GM12864 (cell line): ENCODE measurements at regions not wholly inside any gene's neighbourhood (a gene's known extent, or its start where the extent isn't known, plus 50 kb on each side); places are given as distances from the start of the nearest gene placed in this dataset.

Experiments used
- DNase-seq: peaks from one replicate; pipeline ENCODE4 v3.0.0-alpha.2; 2011; ENCODE audit warnings: low read depth
- H3K4me3 ChIP-seq: 2 replicates; pipeline ENCODE4 v1.5.1; 2011; ENCODE audit warnings: mild to moderate bottlenecking, low read depth, low read length, control low read depth
- TF ChIP-seq, protein P1 (sequence below): IDR thresholded peaks from 2 replicates; pipeline ENCODE4 v1.5.1; 2011; ENCODE audit warnings: low read depth, mild to moderate bottlenecking, moderate library complexity, low read length, control low read depth, inconsistent platforms; ENCODE audit errors: missing control alignments

DNA sequence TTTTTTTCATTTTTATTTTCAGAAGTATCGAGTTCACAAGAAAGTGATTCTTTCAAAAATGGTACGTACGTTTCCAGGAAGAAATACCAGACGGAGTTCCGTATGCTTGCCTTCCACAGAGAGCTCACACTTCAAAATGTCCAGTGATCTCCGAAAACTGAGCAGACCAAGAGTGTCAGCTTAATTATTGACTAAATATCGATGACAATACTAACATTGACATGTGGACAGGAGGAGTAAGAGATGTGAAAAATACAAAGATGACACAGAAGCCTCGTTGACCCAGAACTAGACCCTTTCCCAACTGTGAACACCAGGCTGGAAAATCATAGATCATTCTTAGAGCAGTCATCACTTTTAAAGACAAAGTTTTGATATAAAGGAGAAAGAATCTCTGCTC lies 440.0 kb upstream of the POU3F3 start:
- no peak overlapping the region for H3K4me3 ChIP-seq
- no peak for DNase-seq
- TF ChIP-seq, protein P1, sequence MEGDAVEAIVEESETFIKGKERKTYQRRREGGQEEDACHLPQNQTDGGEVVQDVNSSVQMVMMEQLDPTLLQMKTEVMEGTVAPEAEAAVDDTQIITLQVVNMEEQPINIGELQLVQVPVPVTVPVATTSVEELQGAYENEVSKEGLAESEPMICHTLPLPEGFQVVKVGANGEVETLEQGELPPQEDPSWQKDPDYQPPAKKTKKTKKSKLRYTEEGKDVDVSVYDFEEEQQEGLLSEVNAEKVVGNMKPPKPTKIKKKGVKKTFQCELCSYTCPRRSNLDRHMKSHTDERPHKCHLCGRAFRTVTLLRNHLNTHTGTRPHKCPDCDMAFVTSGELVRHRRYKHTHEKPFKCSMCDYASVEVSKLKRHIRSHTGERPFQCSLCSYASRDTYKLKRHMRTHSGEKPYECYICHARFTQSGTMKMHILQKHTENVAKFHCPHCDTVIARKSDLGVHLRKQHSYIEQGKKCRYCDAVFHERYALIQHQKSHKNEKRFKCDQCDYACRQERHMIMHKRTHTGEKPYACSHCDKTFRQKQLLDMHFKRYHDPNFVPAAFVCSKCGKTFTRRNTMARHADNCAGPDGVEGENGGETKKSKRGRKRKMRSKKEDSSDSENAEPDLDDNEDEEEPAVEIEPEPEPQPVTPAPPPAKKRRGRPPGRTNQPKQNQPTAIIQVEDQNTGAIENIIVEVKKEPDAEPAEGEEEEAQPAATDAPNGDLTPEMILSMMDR, result no peak

GRCh38 chr2:104415284-104415683 lies 438.6 kb upstream of the POU3F3 start:
- H3K4me3 ChIP-seq, result no peak overlapping the region
- TF ChIP-seq, protein P1, result no peak
- no peak for DNase-seq

DNA sequence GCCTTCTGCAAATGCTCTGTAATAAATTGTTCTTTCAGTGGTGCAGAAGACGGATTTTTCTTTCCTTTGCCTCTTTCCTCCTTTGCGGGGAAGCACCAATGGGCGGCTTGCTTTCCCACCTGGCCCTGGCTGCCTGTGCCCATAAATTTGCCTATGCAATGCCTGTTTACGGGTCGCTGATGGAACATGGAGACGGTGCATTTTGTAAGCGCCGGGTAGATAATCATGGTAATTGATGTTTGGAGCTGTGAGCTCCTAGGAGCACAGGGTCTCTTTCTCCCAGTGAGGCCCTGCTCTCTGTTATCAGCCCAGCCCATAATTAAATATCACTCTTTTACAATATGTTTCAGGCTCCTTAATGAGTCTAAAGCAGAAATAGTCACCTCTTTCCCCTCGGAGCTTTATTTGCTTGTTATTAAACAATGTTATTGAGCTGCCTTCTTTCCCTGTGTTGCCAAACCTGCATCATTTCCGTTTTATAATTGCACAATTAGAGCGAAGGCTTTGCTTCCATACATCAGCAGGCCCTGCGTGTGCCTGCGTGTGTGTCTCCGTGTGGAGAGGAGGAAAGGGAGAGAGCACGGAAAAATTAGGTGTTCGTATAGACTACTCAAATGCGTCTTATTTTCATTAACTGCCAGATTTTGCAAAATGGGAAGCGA lies 437.4 kb upstream of the POU3F3 start:
- no peak for DNase-seq
- no peak overlapping the region for H3K4me3 ChIP-seq
- TF ChIP-seq, protein P1, result no peak

- TF ChIP-seq, protein P1, result no peak
- no peak for DNase-seq
- H3K4me3 ChIP-seq, result no peak overlapping the region
These were observed 433.5 kb upstream of the POU3F3 start for GRCh38 chr2:104420420-104420819.

DNA sequence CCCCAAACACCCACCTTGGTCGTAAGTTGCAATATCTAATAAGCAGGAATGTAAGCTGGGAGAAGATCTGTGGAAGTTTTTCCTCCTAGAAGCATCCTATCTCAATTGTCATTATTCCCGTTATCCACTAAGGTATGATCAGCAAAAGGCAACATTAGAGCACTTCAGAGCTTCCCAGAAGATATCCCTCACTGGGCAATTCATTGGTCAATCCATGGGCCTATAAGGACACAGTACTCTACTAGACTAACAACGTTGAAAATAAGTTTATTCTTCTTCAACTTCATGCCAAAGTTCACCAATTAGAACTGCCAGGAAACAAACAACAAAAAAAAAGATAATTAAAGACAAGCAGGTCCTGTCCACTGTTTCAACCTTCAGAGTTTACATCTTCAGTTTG lies 433.0 kb upstream of the POU3F3 start:
- no peak for DNase-seq
- TF ChIP-seq, protein P1, result no peak
- no peak overlapping the region for H3K4me3 ChIP-seq

DNA sequence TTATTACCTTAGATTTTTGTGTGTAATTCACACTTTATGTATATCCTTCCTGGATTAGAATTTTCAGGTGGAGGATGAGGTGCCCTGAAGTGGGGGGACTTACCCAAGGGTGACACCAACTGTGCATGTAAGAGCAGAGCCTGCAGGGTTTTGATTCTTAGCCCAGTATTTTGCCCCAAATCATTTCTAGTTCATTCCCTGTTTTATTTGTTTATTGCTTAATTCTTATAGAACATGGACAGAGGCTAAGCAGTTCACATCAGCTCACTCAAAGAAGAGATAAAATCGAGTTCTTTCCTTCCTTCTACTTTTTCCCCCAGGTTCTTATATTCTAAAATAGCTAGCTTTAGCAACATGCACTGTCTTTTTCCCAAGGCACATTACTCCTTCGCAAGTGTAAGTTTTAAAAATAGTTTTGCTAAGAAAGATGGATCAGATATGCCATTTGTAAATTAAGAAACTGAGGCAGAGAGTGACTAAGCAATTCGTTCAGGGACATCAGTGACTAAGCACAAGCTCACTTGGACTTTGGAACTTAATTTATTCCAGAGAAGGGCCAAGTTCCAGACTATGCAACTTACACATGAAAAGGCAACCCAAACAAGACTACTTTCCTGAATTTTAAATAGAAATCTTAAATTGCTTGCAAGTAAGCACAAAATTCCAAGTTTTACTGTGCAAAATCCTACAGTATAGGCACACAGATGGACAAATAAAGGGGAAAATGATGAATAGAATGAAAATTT lies 427.9 kb upstream of the POU3F3 start:
- DNase-seq, result no peak
- TF ChIP-seq, protein P1, result no peak

More for the DNA sequence above, 427.9 kb upstream of the POU3F3 start:
- H3K4me3 ChIP-seq, result no peak overlapping the region
